GM21367 (cell line): ENCODE measurements at regions not wholly inside any gene's neighbourhood (a gene's known extent, or its start where the extent isn't known, plus 50 kb on each side); places are given as distances from the start of the nearest gene placed in this dataset.
"Not testable (repeated sequence)": the region's sequence is repeated elsewhere in the genome, so short reads cannot be mapped to it uniquely, and the experiment has no call there.

Experiments
- ATAC-seq: cut with Tn5 transposase; IDR thresholded peaks from one replicate; pipeline ENCODE4 v1.9.1; 2021; ENCODE audit not compliant: unreplicated experiment

DNA sequence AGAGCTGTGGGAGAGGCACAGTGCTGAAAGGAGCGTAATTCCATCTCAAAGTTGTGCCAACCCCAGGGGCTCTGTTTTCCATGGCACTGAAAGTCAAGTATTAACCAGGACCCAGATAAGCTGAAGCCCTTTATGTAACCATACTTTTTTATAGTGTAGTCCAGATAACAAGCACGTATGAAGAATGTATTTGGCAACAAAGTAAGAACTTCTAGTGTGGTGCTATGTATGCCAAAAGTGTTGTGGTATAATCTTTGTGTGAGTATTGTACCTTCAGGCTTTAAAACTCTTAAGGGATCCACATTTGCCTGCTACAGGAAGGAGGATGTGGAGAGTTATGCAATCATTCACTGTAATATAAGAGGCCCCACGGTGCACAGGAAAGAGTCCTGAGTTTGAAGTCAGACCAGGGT, 129.4 kb downstream of the IBTK start:
- ATAC-seq, result no peak

DNA sequence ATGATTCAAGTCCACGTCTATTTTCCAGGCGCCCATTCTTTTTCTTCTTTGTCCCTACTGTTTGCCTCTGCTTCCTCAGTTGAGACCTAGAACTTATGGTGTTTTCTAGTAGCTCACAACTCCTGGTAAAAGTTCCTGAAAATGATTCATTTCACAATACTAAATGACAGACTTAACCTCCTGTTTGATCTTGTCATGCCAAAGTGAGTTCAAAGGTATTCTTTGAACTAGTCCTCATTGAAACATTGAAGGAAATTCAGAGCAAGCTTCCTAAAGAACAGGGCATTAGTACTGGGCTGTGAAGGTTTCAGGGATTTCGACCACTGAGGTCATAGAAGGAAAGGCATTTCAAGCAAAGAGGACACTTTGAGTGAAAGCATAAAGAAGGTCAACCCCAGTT, 132.8 kb downstream of the IBTK start:
- ATAC-seq, result no peak

DNA sequence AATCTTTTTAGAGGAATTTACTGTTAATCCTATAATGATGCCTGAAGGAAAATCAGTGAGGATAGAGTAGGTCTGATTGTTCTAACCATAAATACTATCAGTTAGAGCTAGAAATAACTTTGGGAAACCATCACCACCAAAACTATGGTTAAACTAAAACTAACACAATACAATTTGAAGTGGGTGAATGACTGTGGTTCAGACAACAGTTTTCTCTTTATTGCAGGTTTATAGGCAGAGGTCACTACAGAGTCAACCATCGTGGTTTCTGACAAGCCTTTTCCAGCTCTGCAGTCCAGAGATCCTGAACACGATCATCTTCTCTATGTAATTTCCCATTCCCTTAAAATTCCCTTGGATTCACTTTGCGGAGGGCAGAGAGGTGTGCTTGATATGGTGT, 134.3 kb downstream of the IBTK start:
- no peak for ATAC-seq

DNA sequence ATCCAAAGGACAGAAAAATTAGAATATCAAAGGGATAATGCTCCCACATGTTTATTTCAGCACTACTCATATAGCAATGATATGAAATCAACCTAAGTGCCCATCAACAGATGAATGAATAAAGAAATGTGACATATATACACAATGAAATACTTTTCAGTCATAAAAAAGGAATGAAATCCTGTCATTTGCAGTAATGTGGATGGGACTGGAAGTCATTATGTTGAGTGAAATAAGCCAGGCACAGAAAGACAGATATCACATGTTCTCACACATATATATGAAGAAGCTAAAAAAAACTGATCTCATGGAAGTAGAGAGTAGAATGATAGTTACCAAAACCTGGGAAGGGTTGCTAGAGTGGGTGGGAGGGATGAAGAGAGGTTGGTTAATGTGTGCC, 135.7 kb downstream of the IBTK start:
- no peak for ATAC-seq

GRCh38 chr6:82111114-82111513, 136.4 kb downstream of the IBTK start:
- ATAC-seq, result no peak

GRCh38 chr6:82103171-82103570, 144.4 kb downstream of the IBTK start:
- not testable (repeated sequence) for ATAC-seq

- not testable (repeated sequence) for ATAC-seq
Measured at GRCh38 chr6:82101374-82102114, 146.0 kb downstream of the IBTK start.

GRCh38 chr6:82100763-82101162, 146.8 kb downstream of the IBTK start:
- not testable (repeated sequence) for ATAC-seq

DNA sequence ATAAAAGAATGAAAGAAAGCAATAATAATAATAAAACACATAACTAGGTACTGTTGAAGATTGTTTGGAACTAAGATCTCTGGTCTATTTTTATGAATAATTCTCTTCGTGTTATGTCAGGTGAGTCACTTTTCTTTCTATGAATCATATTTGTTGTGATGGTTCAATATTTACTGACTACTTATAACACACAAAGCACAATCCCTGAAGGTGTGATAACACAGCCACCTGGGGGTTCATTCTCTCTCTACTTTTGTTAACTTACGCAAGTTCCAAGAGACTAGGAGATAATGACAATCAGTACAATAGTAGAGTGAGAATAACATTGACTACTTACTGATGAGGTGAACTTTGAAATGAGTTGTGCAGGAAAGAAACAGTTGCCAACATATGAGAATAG, 149.9 kb downstream of the IBTK start:
- ATAC-seq, result no peak

- ATAC-seq, result no peak
Measured at GRCh38 chr6:82095091-82095490, 152.5 kb downstream of the IBTK start.

GRCh38 chr6:82094166-82094806, 153.3 kb downstream of the IBTK start:
- ATAC-seq, result no peak

DNA sequence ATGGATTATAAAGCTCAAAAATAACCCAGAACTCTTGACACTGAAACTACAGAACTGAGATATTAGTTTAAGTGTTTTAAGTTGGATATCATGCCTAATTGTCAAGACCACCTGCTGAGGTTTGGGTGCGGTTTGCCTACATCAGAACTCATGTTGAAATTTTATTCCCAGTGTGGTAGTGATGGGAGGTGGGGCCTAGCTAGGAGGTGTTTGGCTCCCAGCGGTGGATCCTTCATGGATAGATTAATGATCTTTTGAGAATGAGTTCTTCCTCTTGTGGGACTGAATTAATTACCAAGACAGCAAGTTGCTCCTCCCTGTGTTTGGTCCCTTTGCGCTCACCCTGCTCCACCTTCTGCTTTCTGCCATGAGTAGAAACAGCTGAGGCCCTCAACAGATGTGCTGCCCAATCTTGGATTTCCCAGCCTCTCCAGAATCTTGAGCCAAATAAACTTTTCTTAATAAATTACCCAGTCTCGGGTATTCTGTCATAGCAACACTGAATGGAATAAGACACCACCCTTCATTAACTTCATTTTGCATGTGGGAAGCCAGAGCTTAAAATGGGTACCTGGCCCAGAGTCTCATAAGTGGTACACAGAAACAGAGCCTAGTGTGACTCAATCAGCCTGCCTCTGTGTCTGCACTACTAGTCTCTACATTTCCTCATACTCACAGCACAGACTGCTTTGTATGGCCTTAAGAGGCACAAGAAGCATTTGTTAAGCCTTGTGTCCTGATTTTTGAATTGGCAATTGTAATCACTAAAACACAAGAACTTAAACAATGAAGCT, 158.4 kb downstream of the IBTK start:
- no peak for ATAC-seq

- no peak for ATAC-seq
Measured at GRCh38 chr6:82086944-82087343, 160.6 kb downstream of the IBTK start.

GRCh38 chr6:82085701-82086100, 161.8 kb downstream of the IBTK start:
- no peak for ATAC-seq

DNA sequence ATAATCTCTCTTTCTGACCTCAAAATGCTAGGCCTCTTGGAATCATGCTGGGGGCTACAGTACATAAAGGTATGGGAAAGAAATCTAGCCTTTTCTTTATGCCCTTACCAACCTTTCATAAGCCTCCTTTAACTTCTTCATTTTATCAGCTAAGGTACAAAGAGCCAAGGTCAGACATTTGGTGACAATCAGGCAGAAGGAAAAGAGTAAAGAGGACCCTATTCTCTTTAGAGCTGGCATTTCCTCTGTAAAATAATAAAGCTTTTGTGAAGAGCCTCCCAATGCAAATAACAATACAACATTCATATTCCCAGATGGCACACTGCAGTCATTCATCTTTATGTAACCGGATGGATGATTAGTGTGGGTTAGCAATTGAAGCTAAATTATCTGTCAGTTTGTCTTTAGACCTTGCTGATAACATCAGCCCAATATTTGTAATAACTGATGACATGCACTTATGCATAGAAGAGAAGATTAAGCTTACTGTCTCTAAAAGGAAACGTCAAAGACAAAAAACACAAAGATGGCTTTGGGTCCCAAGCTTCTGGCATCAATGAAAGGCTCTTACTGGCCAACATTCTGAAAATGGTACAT, 163.1 kb downstream of the IBTK start:
- no peak for ATAC-seq

DNA sequence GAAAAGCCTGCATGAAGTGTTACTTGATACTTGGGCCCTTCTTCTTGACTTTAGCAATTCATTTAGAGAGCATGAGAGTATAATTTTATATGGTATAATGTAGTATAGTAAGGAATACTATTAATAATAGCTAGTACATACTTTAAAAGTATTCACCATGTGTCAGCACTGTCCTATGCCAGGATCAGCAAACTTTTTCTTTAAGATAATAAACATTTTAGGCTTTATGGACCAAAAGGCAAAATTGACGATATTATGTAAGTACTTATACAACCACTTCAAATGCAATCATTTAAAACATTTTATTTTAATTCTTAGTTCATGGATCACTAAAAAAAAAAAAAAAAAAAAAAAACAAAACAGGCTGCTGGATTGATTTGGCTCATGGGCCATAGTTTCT, 163.9 kb downstream of the IBTK start:
- no peak for ATAC-seq

DNA sequence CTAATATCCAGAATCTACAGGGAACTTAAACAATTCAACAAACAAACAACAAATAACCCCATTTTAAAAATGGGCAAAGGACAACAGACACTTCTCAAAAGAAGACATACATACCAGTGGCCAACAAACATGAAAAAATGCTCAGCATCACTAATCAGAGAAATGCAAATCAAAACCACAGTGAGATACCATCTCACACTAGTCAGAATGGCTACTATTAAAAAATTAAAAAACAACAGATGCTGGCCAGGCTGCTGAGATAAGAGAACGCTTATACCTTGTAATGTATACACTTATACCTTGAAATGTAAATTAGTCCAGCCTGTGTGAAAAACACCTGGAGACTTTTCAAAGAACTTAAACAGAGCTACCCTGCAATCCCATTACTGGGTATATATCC, 166.8 kb downstream of the IBTK start:
- ATAC-seq, result no peak

- no peak for ATAC-seq
Measured at GRCh38 chr6:82078286-82078908, 169.1 kb downstream of the IBTK start.

GRCh38 chr6:82076916-82077315, 170.6 kb downstream of the IBTK start:
- ATAC-seq, result no peak

DNA sequence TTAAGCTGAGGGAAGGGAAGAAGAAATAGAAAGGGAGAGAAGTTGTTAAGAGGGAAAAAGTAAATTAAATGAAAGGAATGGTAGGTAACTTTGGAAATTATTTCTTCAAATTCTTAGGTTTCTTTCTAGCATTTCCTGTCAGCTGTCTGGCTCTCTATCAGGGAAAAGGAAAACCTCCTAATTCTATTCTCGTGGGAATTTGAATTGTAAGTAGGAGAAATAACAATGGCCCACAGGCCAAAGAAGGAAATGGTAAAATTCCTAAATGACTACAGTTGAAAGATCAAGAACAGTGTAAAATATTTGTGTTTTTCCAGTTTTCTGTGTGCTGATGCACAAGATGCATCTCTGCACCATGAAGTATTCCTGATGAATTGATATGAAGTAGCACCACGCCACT, 173.0 kb downstream of the IBTK start:
- no peak for ATAC-seq

- ATAC-seq, result no peak
Measured at GRCh38 chr6:82073484-82073883, 174.1 kb downstream of the IBTK start.
